Mesothelial cell of epicardium (in vitro differentiated cells): ENCODE measurements at regions not wholly inside any gene's neighbourhood (a gene's known extent, or its start where the extent isn't known, plus 50 kb on each side); places are given as distances from the start of the nearest gene placed in this dataset.

Experiments used
- DNase-seq, 2 experiments: peaks; one replicate each; pipeline ENCODE4 v3.0.0; 2021; ENCODE audit warnings: low spot score in 2 of 2; ENCODE audit not compliant: unreplicated experiment in 2 of 2
- H3K27ac Mint-ChIP-seq: 2 replicates; pipeline ENCODE4 v1.8.0; 2021; ENCODE audit warnings: mixed read lengths
- H3K27me3 Mint-ChIP-seq: 2 replicates; pipeline ENCODE4 v1.8.0; 2021; ENCODE audit warnings: low read depth, mixed read lengths
- H3K36me3 Mint-ChIP-seq: 2 replicates; pipeline ENCODE4 v1.8.0; 2021; ENCODE audit warnings: mixed read lengths
- H3K4me1 Mint-ChIP-seq: 2 replicates; pipeline ENCODE4 v1.8.0; 2021; ENCODE audit warnings: mixed read lengths
- H3K4me3 Mint-ChIP-seq: 2 replicates; pipeline ENCODE4 v1.8.0; 2021; ENCODE audit warnings: mild to moderate bottlenecking, moderate library complexity, mixed read lengths
- H3K9me3 Mint-ChIP-seq: 2 replicates; pipeline ENCODE4 v1.8.0; 2021; ENCODE audit warnings: mixed read lengths
- CTCF ChIP-seq: fragments of 200-600 bp; sonication (generic); IDR thresholded peaks from one replicate; pipeline ENCODE4 v1.5.0; 2021; ENCODE audit warnings: antibody characterized with exemption; ENCODE audit not compliant: unreplicated experiment

GRCh38 chr2:222127660-222128059 is 171.1 kb downstream of the PAX3 start:
- Mint-ChIP-seq H3K4me1 (no peaks in the 10 kb centered on the region), H3K27me3 (peaks cover 24% of the 10 kb centered on the region), H3K36me3 (no peaks in the 10 kb centered on the region), H3K4me3 (no peak overlapping the region), H3K27ac (no peak overlapping the region), H3K9me3 (peaks cover 16% of the 10 kb centered on the region)
- TF ChIP-seq CTCF, result no peak
- DNase-seq, result no peak

GRCh38 chr2:222120933-222121332 is 177.9 kb downstream of the PAX3 start:
- Mint-ChIP-seq H3K9me3 (no peaks in the 10 kb centered on the region), H3K4me3 (no peak overlapping the region), H3K27me3 (peaks cover 34% of the 10 kb centered on the region), H3K4me1 (no peaks in the 10 kb centered on the region), H3K36me3 (no peaks in the 10 kb centered on the region), H3K27ac (no peak overlapping the region)
- no peak for TF ChIP-seq CTCF
- no peak for DNase-seq

- no peak for DNase-seq
- Mint-ChIP-seq H3K27ac (no peak overlapping the region), H3K4me1 (no peaks in the 10 kb centered on the region), H3K4me3 (no peak overlapping the region), H3K9me3 (no peaks in the 10 kb centered on the region), H3K36me3 (no peaks in the 10 kb centered on the region), H3K27me3 (peaks cover 30% of the 10 kb centered on the region)
- no peak for TF ChIP-seq CTCF
These were observed 183.5 kb downstream of the PAX3 start for GRCh38 chr2:222115296-222115695.

GRCh38 chr2:222108957-222109585 is 189.7 kb downstream of the PAX3 start:
- Mint-ChIP-seq H3K27ac (no peak overlapping the region), H3K36me3 (no peaks in the 10 kb centered on the region), H3K27me3 (peaks cover 36% of the 10 kb centered on the region), H3K4me1 (no peaks in the 10 kb centered on the region), H3K4me3 (no peak overlapping the region), H3K9me3 (no peaks in the 10 kb centered on the region)
- no peak for DNase-seq
- no peak for TF ChIP-seq CTCF

- Mint-ChIP-seq H3K27ac (no peak overlapping the region), H3K27me3 (peaks cover 32% of the 10 kb centered on the region), H3K9me3 (no peaks in the 10 kb centered on the region), H3K4me3 (no peak overlapping the region), H3K36me3 (no peaks in the 10 kb centered on the region), H3K4me1 (no peaks in the 10 kb centered on the region)
- TF ChIP-seq CTCF, result no peak
- DNase-seq, result no peak
These were observed 190.3 kb downstream of the PAX3 start for GRCh38 chr2:222108497-222108896.

- no peak for DNase-seq
- H3K4me3 Mint-ChIP-seq, result no peak overlapping the region
- peaks cover 8% of the 10 kb centered on the region for H3K4me1 Mint-ChIP-seq
- no peak for TF ChIP-seq CTCF
- no peak overlapping the region for H3K27ac Mint-ChIP-seq
- no peaks in the 10 kb centered on the region for H3K36me3 Mint-ChIP-seq
- H3K9me3 Mint-ChIP-seq, result no peaks in the 10 kb centered on the region
- H3K27me3 Mint-ChIP-seq, result peaks cover 27% of the 10 kb centered on the region
These were observed 193.8 kb downstream of the PAX3 start for GRCh38 chr2:222105046-222105445.
